GM12878 (cell line): ENCODE measurements at regions not wholly inside any gene's neighbourhood (a gene's known extent, or its start where the extent isn't known, plus 50 kb on each side); places are given as distances from the start of the nearest gene placed in this dataset.

Experiments
- ATAC-seq: fragments of 200-7000 bp; cut with Tn5 transposase; 3 replicates; pipeline ENCODE4 v1.9.1; 2020; ENCODE audit warnings: mild to moderate bottlenecking, moderate library complexity
- BruUV-seq: library from RNA; stranded (reverse); fragments of 400-500 nt; replicated peaks from 2 replicates; lab custom pipeline; 2021; lab: Mats Ljungman, UMichigan
- CTCF ChIA-PET: fragments of 300-600 bp; sonication (Branson Sonifier 250); formaldehyde crosslinking; extraction: SDS; loops from one replicate; lab custom pipeline; 2021; ENCODE audit warnings: inconsistent platforms; lab: Yijun Ruan, JAX
- POLR2A ChIA-PET: fragments of 350-600 bp; formaldehyde crosslinking; extraction: SDS; loops from one replicate; lab custom pipeline; 2021; ENCODE audit warnings: inconsistent platforms; lab: Charles Lee
- RAD21 ChIA-PET: fragments of 300-600 bp; sonication (Branson Sonifier 250); formaldehyde crosslinking; loops from one replicate; lab custom pipeline; 2023; ENCODE audit warnings: antibody characterized with exemption; ENCODE audit not compliant: unreplicated experiment; lab: Charles Lee
- SMC1A ChIA-PET: fragments of 300-600 bp; sonication (Branson Sonifier 250); formaldehyde crosslinking; loops from one replicate; lab custom pipeline; 2023; ENCODE audit not compliant: unreplicated experiment, uncharacterized antibody; lab: Charles Lee
- DNase-seq: peaks from one replicate; pipeline ENCODE4 v3.0.0-alpha.2; 2011; ENCODE audit warnings: low read depth, low spot score
- FAIRE-seq: peaks from 3 replicates; lab custom pipeline; 2011; peaks lifted over from hg19 to GRCh38; lab: Jason Lieb, UNC
- H2AFZ ChIP-seq: 2 replicates; pipeline ENCODE4 v1.6.0; 2011; ENCODE audit warnings: low read depth, low read length, control low read depth; ENCODE audit not compliant: control insufficient read depth
- H3K27ac ChIP-seq: 2 replicates; pipeline ENCODE4 v1.5.1; 2011; ENCODE audit warnings: control low read depth; ENCODE audit not compliant: control insufficient read depth, insufficient read depth
- H3K27me3 ChIP-seq, 2 experiments: replicated peaks in 1 of 2; 2 replicates each; pipeline versions ENCODE4 v1.6.0 to v1.6.1; 2011; ENCODE audit warnings: low read length in 1 of 2; ENCODE audit not compliant: control insufficient read depth in 2 of 2, insufficient read depth in 2 of 2
- H3K36me3 ChIP-seq, 2 experiments: 2 replicates each; pipeline ENCODE4 v1.5.1; 2011; ENCODE audit warnings: low read length in 1 of 2; ENCODE audit not compliant: control insufficient read depth in 2 of 2, insufficient read depth in 2 of 2
- H3K4me1 ChIP-seq: 2 replicates; pipeline ENCODE4 v1.6.1; 2011; ENCODE audit warnings: mild to moderate bottlenecking, low read length, moderate library complexity, mixed read lengths; ENCODE audit not compliant: control insufficient read depth, insufficient read depth
- H3K4me2 ChIP-seq: 2 replicates; pipeline ENCODE4 v1.6.0; 2011; ENCODE audit warnings: control low read depth; ENCODE audit not compliant: control insufficient read depth, insufficient read depth
- H3K4me3 ChIP-seq: fragments of 200-600 bp; sonication (generic); 2 replicates; pipeline ENCODE4 v1.5.1; 2016
- H3K79me2 ChIP-seq: 2 replicates; pipeline ENCODE4 v1.6.0; 2011; ENCODE audit warnings: low read length; ENCODE audit not compliant: control insufficient read depth, insufficient read depth
- H3K9ac ChIP-seq: 2 replicates; pipeline ENCODE4 v1.8.0; 2011; ENCODE audit warnings: low read length, control low read depth, mixed read lengths; ENCODE audit not compliant: control insufficient read depth, insufficient read depth
- H3K9me3 ChIP-seq: replicated peaks from 3 replicates; pipeline ENCODE4 v1.5.1; 2011; ENCODE audit warnings: mild to moderate bottlenecking, low read length; ENCODE audit not compliant: control insufficient read depth, insufficient read depth
- H4K20me1 ChIP-seq: 2 replicates; pipeline ENCODE4 v1.6.0; 2011; ENCODE audit not compliant: control insufficient read depth, insufficient read depth
- ASH2L ChIP-seq: fragments of 300-600, 200-600 bp; sonication (generic); IDR thresholded peaks from 2 replicates; pipeline ENCODE4 v1.6.1; 2017; ENCODE audit warnings: low read depth, mild to moderate bottlenecking, borderline replicate concordance
- ATF7 ChIP-seq: fragments of 450-650 bp; IDR thresholded peaks from 2 replicates; pipeline ENCODE4 v1.6.1; 2016; ENCODE audit warnings: low read depth, mild to moderate bottlenecking
- DPF2 ChIP-seq: fragments of 450-650 bp; IDR thresholded peaks from 2 replicates; pipeline ENCODE4 v1.6.1; 2017; ENCODE audit warnings: mild to moderate bottlenecking
- IKZF1 ChIP-seq: fragments of 450-650 bp; conservative IDR thresholded peaks from 2 replicates; pipeline ENCODE4 v1.6.1; 2017; ENCODE audit warnings: antibody characterized with exemption, mild to moderate bottlenecking
- KAT2A ChIP-seq: conservative IDR thresholded peaks from 2 replicates; pipeline ENCODE4 v1.6.1; 2011; ENCODE audit warnings: low read depth, low read length; ENCODE audit not compliant: control insufficient read depth
- KDM1A ChIP-seq: fragments of 200-600 bp; sonication (generic); IDR thresholded peaks from 2 replicates; pipeline ENCODE4 v1.6.1; 2016; ENCODE audit warnings: borderline replicate concordance
- MYB ChIP-seq: fragments of 150-350 bp; IDR thresholded peaks from 2 replicates; pipeline ENCODE4 v1.6.1; 2014; ENCODE audit warnings: mild to moderate bottlenecking, low read depth, low read length, borderline replicate concordance
- NR2F1 ChIP-seq: fragments of 450-650 bp; conservative IDR thresholded peaks from 2 replicates; pipeline ENCODE4 v1.6.1; 2017; ENCODE audit warnings: mild to moderate bottlenecking
- RAD51 ChIP-seq: fragments of 450-650 bp; IDR thresholded peaks from 2 replicates; pipeline ENCODE4 v1.6.1; 2016; ENCODE audit warnings: moderate library complexity, mild to moderate bottlenecking, inconsistent platforms
- STAT1 ChIP-seq: fragments of 450-650 bp; conservative IDR thresholded peaks from 2 replicates; pipeline ENCODE4 v1.6.1; 2014; ENCODE audit warnings: antibody characterized with exemption, mild to moderate bottlenecking
- TARDBP ChIP-seq: IDR thresholded peaks from 2 replicates; pipeline ENCODE4 v1.6.1; 2016; ENCODE audit warnings: borderline replicate concordance
- TBL1XR1 ChIP-seq: IDR thresholded peaks from 2 replicates; pipeline ENCODE4 v1.6.1; 2012; ENCODE audit warnings: low read depth, low read length, improper control_type of control experiment
- WGBS: methylation state at CpG from one replicate; pipeline ENCODE4 v1.1.6; 2016; ENCODE audit warnings: low lambda C conversion rate; ENCODE audit not compliant: insufficient replicate concordance, insufficient coverage; ENCODE audit errors: missing lambda C conversion rate; 5-methylcytosine and 5-hydroxymethylcytosine counted together
- in situ Hi-C: fragments of 300-500 bp; cut with MboI; formaldehyde crosslinking; loops from 9 replicates; pipeline ENCODE4 v1.14.3; 2018; ENCODE audit warnings: mixed read lengths
- intact Hi-C: fragments of 100-400 bp; cut with micrococcal nuclease; formaldehyde crosslinking; loops from one replicate; pipeline ENCODE4 v1.14.2; 2022; ENCODE audit not compliant: unreplicated experiment
- TF ChIP-seq, protein P1 (sequence below): fragments of 450-650 bp; IDR thresholded peaks from 2 replicates; pipeline ENCODE4 v1.6.1; 2017; ENCODE audit warnings: mild to moderate bottlenecking, moderate library complexity

DNA sequence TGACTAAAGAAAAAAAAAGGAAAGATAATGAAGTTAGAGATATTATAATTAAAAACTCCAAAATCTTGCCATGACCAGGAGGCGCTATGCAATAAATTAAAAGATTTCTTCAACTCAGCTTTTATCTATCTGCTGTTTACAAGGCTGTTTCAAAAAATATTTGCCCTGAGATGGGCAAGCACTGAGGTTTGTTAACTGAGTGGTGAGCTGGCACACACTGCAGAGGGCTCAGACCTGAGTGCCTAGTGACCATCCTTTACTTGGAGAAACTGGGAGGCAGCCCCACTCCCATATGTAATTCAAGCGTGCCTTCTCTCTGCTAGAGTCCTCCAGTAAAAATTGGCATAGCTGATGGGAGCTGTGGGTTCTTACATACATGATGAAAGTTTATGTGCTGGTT is 198.7 kb upstream of the TBC1D5 start:
- intact Hi-C loops = no loop called here
- Histone ChIP-seq H3K4me2 (no peak overlapping the region), H2AFZ (no peak overlapping the region)
- RAD21 ChIA-PET = no interaction called here
- FAIRE-seq (no peak), ATAC-seq (no peak)
- TF ChIP-seq TARDBP = no peak
- TF ChIP-seq NR2F1 = no peak
- TF ChIP-seq MYB = no peak
- no peak for TF ChIP-seq TBL1XR1
- no peak for TF ChIP-seq STAT1
- TF ChIP-seq ATF7 = no peak
- TF ChIP-seq KAT2A = no peak
- TF ChIP-seq ASH2L = no peak
- no peak for TF ChIP-seq IKZF1
- TF ChIP-seq, all 136 proteins: peak for 0
- H3K4me1 ChIP-seq = no peaks in the 10 kb centered on the region
- H3K9me3 ChIP-seq = no peaks in the 10 kb centered on the region
- POLR2A ChIA-PET = no interaction called here
- no peaks in the 10 kb centered on the region for H3K79me2 ChIP-seq
- no peak overlapping the region for H3K27ac ChIP-seq
- no peaks in the 10 kb centered on the region for H4K20me1 ChIP-seq
- H3K4me3 ChIP-seq = no peak overlapping the region
- WGBS = 38% methylated on average over 2 of the region's 2 CpGs
- no TSS peak for BruUV-seq
- no peaks in the 10 kb centered on the region; a peak in 2 of 4 replicates for H3K27me3 ChIP-seq
- no peak overlapping the region for H3K9ac ChIP-seq
- no peak for DNase-seq
- CTCF ChIA-PET = no interaction called here
- SMC1A ChIA-PET = interaction anchor here (1.0 to 1.1 kb wide), 2 partner anchors 29 to 33 kb away, joined by 3 read pairs; no protein-coding TSS in a partner anchor
- in situ Hi-C loops = no loop called here
- no peaks in the 10 kb centered on the region for H3K36me3 ChIP-seq

DNA sequence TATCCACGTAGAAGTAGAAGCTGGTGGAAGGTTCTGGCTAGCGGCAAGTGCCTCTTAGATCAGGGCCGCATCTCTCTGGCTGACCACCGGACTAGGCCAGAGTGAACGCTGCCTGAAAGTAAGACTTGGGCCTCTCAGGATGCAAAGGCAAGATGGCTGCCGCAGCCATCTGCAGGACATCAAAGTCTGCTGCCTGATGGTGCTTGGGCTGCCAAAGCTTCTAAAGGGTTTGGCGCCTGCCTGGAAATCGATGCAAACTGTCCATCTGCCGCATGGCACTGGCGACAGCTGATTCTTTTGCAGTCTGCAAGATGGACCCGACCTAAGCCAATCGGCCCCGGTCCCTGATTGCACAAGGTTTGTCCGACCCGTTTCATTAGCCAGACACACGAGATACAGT is 196.7 kb upstream of the TBC1D5 start:
- RAD21 ChIA-PET = interaction anchor here (0.7 kb wide), 1 partner anchor 52 kb away, joined by 3 read pairs; no protein-coding TSS in a partner anchor
- ATAC-seq (no peak), DNase-seq (no peak), FAIRE-seq (no peak)
- Histone ChIP-seq H4K20me1 (no peaks in the 10 kb centered on the region), H3K27me3 (no peaks in the 10 kb centered on the region; a peak in 1 of 4 replicates), H3K4me1 (no peaks in the 10 kb centered on the region), H3K79me2 (no peaks in the 10 kb centered on the region), H2AFZ (no peak overlapping the region), H3K9me3 (no peaks in the 10 kb centered on the region), H3K4me2 (no peak overlapping the region), H3K4me3 (no peak overlapping the region), H3K36me3 (no peaks in the 10 kb centered on the region), H3K9ac (no peak overlapping the region), H3K27ac (no peak overlapping the region)
- in situ Hi-C loops (no loop called here), intact Hi-C loops (no loop called here)
- SMC1A ChIA-PET = interaction anchor here (0.6 kb wide), 1 partner anchor 1033 kb away, joined by 3 read pairs; no protein-coding TSS in a partner anchor
- BruUV-seq = no TSS peak
- POLR2A ChIA-PET = no interaction called here
- 75% methylated on average over 15 of the region's 16 CpGs for WGBS
- CTCF ChIA-PET = no interaction called here
- no peak for TF ChIP-seq RAD51
- TF ChIP-seq, protein P1, sequence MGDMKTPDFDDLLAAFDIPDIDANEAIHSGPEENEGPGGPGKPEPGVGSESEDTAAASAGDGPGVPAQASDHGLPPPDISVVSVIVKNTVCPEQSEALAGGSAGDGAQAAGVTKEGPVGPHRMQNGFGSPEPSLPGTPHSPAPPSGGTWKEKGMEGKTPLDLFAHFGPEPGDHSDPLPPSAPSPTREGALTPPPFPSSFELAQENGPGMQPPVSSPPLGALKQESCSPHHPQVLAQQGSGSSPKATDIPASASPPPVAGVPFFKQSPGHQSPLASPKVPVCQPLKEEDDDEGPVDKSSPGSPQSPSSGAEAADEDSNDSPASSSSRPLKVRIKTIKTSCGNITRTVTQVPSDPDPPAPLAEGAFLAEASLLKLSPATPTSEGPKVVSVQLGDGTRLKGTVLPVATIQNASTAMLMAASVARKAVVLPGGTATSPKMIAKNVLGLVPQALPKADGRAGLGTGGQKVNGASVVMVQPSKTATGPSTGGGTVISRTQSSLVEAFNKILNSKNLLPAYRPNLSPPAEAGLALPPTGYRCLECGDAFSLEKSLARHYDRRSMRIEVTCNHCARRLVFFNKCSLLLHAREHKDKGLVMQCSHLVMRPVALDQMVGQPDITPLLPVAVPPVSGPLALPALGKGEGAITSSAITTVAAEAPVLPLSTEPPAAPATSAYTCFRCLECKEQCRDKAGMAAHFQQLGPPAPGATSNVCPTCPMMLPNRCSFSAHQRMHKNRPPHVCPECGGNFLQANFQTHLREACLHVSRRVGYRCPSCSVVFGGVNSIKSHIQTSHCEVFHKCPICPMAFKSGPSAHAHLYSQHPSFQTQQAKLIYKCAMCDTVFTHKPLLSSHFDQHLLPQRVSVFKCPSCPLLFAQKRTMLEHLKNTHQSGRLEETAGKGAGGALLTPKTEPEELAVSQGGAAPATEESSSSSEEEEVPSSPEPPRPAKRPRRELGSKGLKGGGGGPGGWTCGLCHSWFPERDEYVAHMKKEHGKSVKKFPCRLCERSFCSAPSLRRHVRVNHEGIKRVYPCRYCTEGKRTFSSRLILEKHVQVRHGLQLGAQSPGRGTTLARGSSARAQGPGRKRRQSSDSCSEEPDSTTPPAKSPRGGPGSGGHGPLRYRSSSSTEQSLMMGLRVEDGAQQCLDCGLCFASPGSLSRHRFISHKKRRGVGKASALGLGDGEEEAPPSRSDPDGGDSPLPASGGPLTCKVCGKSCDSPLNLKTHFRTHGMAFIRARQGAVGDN = no peak
- no peak for TF ChIP-seq KDM1A
- TF ChIP-seq DPF2 = no peak
